Keratinocyte (primary cell): ENCODE measurements at regions not wholly inside any gene's neighbourhood (a gene's known extent, or its start where the extent isn't known, plus 50 kb on each side); places are given as distances from the start of the nearest gene placed in this dataset.

Experiments used
- EZH2 ChIP-seq: IDR thresholded peaks from one replicate; pipeline ENCODE4 v1.6.1; 2012; ENCODE audit warnings: inconsistent platforms, mild to moderate bottlenecking, low read length, moderate library complexity
- TF ChIP-seq, protein P1 (sequence below), 3 experiments: IDR thresholded peaks in 1 of 3; conservative IDR thresholded peaks in 1 of 3; optimal IDR thresholded peaks in 1 of 3; 2 replicates in 2 of 3; 3 replicates in 1 of 3; pipeline versions ENCODE3 to v1.5.1; 2011; ENCODE audit warnings: low read length in 3 of 3, mild to moderate bottlenecking in 3 of 3, moderate library complexity in 2 of 3, control low read depth in 1 of 3, inconsistent platforms in 1 of 3; ENCODE audit not compliant: insufficient read depth in 2 of 3; ENCODE audit errors: extremely low read depth in 1 of 3

DNA sequence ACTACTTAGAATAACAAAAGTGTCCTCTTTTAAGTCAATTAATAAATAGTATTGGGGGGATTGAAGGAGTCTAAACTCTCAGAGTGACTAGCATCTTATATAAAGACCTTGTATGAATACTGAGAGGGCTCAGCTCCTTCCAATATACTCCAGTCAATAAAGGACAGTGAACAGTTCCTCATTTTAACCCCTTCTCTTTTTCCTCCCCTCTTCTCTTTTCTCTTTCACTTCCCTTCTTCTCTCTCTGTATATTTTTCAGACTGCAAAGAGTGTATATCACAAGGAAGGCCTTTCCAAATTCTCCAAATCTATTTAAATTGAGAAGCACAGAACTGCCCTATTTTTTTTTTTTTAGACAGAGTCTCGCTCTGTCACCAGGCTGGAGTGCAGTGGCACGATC, 99.5 kb downstream of the CD164 start:
- TF ChIP-seq, protein P1, sequence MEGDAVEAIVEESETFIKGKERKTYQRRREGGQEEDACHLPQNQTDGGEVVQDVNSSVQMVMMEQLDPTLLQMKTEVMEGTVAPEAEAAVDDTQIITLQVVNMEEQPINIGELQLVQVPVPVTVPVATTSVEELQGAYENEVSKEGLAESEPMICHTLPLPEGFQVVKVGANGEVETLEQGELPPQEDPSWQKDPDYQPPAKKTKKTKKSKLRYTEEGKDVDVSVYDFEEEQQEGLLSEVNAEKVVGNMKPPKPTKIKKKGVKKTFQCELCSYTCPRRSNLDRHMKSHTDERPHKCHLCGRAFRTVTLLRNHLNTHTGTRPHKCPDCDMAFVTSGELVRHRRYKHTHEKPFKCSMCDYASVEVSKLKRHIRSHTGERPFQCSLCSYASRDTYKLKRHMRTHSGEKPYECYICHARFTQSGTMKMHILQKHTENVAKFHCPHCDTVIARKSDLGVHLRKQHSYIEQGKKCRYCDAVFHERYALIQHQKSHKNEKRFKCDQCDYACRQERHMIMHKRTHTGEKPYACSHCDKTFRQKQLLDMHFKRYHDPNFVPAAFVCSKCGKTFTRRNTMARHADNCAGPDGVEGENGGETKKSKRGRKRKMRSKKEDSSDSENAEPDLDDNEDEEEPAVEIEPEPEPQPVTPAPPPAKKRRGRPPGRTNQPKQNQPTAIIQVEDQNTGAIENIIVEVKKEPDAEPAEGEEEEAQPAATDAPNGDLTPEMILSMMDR (optimal IDR thresholded peaks at IDR 0.05 in 1 of 3, IDR thresholded peaks at IDR 0.05 in 1 of 3, conservative IDR thresholded peaks at IDR 0.05 in 1 of 3; ENCODE audit: extremely low read depth in 1 of 3, insufficient read depth in 2 of 3, low read length in 3 of 3): no peak
- no peak for TF ChIP-seq EZH2
